ENCODE measurements at regions not wholly inside any gene's neighbourhood (a gene's known extent, or its start where the extent isn't known, plus 50 kb on each side); places are given as distances from the start of the nearest gene placed in this dataset.
"Not testable (repeated sequence)": the region's sequence is repeated elsewhere in the genome, so short reads cannot be mapped to it uniquely, and the experiment has no call there.

DNA sequence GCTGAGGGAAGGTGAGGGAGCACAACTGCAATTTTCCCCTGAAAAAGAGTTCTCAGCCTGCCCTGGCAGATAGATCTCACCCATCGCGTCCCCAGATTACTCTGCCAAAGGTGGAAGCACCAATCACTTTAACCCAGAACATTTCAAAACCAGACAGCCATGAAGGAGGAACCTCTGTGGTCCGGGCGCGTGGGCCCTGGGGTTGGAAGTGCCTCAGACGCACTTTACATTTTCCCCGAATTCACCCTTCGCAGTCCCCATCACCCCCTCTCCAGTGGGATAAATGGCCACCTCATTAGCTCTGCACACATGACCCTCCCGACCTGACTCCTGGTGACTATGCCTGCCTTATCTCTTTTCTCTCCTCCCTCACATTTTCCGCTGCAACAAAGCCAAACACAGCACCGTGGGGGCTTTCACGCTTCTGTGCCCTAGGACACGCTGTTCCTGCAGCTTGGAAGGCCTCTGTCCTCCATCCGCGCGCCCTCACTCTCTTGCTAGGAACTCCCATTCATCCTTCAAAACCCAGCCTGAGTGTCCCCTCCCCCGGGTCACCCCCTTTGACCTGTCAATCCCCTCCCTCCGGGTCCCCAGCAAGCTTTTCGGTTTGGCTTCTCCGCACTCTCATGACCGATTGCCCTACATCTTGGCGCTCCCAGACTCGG lies 68.2 kb upstream of the SPDYE9 start:
- TF ChIP-seq POLR2A (IDR thresholded peaks at IDR 0.05): not testable (repeated sequence)
- TF ChIP-seq, protein P1, sequence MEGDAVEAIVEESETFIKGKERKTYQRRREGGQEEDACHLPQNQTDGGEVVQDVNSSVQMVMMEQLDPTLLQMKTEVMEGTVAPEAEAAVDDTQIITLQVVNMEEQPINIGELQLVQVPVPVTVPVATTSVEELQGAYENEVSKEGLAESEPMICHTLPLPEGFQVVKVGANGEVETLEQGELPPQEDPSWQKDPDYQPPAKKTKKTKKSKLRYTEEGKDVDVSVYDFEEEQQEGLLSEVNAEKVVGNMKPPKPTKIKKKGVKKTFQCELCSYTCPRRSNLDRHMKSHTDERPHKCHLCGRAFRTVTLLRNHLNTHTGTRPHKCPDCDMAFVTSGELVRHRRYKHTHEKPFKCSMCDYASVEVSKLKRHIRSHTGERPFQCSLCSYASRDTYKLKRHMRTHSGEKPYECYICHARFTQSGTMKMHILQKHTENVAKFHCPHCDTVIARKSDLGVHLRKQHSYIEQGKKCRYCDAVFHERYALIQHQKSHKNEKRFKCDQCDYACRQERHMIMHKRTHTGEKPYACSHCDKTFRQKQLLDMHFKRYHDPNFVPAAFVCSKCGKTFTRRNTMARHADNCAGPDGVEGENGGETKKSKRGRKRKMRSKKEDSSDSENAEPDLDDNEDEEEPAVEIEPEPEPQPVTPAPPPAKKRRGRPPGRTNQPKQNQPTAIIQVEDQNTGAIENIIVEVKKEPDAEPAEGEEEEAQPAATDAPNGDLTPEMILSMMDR (IDR thresholded peaks at IDR 0.05): not testable (repeated sequence)
